Astrocyte of the cerebellum (primary cell): ENCODE measurements at regions not wholly inside any gene's neighbourhood (a gene's known extent, or its start where the extent isn't known, plus 50 kb on each side); places are given as distances from the start of the nearest gene placed in this dataset.

ENCODE experiments used
- DNase-seq: peaks from one replicate; pipeline ENCODE4 v3.0.0-alpha.2; 2011; ENCODE audit warnings: low read depth
- H3K4me3 ChIP-seq: 2 replicates; pipeline ENCODE4 v1.5.1; 2011; ENCODE audit warnings: mild to moderate bottlenecking, low read depth, low read length, moderate library complexity
- in situ Hi-C: cut with HindIII; loops from 2 replicates; pipeline ENCODE4 v1.10.0; 2017; ENCODE audit warnings: low sequenced_read_pairs
- TF ChIP-seq, protein P1 (sequence below): IDR thresholded peaks from 2 replicates; pipeline ENCODE4 v1.5.1; 2012; ENCODE audit warnings: low read length, low read depth, moderate library complexity, mild to moderate bottlenecking; ENCODE audit errors: missing control alignments

DNA sequence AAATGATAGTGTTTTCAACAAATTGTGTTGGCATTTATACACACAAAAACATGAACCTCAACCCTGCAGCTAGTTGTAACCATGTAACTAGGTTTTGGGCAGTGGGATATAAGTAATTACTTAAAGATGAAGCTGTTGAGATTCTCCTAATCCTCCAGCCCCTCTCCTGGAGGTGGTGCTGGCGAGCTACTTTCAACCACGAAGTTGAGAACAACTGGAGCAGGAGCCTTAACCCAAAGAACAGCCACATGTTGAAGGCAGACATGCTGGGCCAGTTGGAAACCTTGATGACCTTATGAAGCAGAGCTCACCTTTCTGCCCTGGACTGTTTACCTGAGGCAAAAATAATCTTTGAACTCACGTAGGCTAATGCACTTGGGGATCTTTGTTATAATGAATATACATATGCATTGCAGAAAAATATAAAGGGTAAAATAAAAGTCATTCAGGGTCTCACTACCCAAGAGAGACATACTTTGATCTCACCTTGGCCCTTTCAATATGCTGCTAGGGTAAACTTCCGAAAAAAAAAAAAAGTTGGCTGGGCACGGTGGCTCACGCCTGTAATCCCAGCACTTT lies 89.6 kb upstream of the NPAS2 start:
- TF ChIP-seq, protein P1, sequence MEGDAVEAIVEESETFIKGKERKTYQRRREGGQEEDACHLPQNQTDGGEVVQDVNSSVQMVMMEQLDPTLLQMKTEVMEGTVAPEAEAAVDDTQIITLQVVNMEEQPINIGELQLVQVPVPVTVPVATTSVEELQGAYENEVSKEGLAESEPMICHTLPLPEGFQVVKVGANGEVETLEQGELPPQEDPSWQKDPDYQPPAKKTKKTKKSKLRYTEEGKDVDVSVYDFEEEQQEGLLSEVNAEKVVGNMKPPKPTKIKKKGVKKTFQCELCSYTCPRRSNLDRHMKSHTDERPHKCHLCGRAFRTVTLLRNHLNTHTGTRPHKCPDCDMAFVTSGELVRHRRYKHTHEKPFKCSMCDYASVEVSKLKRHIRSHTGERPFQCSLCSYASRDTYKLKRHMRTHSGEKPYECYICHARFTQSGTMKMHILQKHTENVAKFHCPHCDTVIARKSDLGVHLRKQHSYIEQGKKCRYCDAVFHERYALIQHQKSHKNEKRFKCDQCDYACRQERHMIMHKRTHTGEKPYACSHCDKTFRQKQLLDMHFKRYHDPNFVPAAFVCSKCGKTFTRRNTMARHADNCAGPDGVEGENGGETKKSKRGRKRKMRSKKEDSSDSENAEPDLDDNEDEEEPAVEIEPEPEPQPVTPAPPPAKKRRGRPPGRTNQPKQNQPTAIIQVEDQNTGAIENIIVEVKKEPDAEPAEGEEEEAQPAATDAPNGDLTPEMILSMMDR = peak; percentile 82
- peak; percentile 64 for DNase-seq
- in situ Hi-C loops = no loop called here
- no peak overlapping the region for H3K4me3 ChIP-seq

- no peak for DNase-seq
- no peak overlapping the region for H3K4me3 ChIP-seq
- in situ Hi-C loops = no loop called here
- TF ChIP-seq, protein P1 = no peak
Observed at GRCh38 chr2:100731535-100731981, 88.4 kb upstream of the NPAS2 start.

- in situ Hi-C loops = no loop called here
- TF ChIP-seq, protein P1 = no peak
- no peak overlapping the region for H3K4me3 ChIP-seq
- DNase-seq = no peak
Observed at GRCh38 chr2:100733391-100734187, 86.3 kb upstream of the NPAS2 start.

- H3K4me3 ChIP-seq = no peak overlapping the region
Observed at GRCh38 chr2:100736121-100736915, 83.6 kb upstream of the NPAS2 start.

GRCh38 chr2:100739735-100740432 lies 80.1 kb upstream of the NPAS2 start:
- in situ Hi-C loops = no loop called here
- no peak for DNase-seq
- no peak overlapping the region for H3K4me3 ChIP-seq
- TF ChIP-seq, protein P1 = no peak

More at GRCh38 chr2:100736121-100736915, 83.6 kb upstream of the NPAS2 start:
- in situ Hi-C loops = no loop called here
- no peak for DNase-seq
- TF ChIP-seq, protein P1 = no peak

DNA sequence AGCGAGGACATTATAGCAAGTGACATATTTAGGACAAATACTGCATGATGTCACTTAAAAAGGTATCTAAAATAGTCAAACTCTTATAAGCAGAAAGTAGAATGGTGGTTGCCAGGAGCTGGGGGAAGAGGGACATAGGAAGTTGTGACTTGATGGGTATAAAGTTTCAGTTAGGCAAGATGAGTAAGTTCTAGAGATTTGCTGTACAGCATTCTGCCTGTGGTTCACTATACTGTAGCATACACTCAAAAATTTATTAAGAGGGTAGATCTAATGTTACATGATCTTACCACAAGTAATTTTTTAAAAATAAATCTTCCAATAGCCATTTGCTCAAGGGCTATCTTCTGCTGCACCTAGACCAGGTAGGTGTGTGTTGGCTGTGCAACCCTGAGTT lies 78.1 kb upstream of the NPAS2 start:
- no peak overlapping the region for H3K4me3 ChIP-seq
- DNase-seq = no peak
- TF ChIP-seq, protein P1 = no peak
- in situ Hi-C loops = no loop called here
